Activated T-cell treated with anti-CD3 and anti-CD28 coated beads, Interleukin-2, amount 50 U/mL, for 48 hours (primary cell): ENCODE measurements at regions not wholly inside any gene's neighbourhood (a gene's known extent, or its start where the extent isn't known, plus 50 kb on each side); places are given as distances from the start of the nearest gene placed in this dataset.
"Not testable (repeated sequence)": the region's sequence is repeated elsewhere in the genome, so short reads cannot be mapped to it uniquely, and the experiment has no call there.

ENCODE experiments used
- DNase-seq, 2 experiments: peaks; one replicate each; pipeline ENCODE4 v3.0.0-alpha.2; 2020

GRCh38 chr9:86997156-86997555 is 49.9 kb upstream of the GAS1 start:
- DNase-seq = no peak

GRCh38 chr9:86997951-86998350 is 50.6 kb upstream of the GAS1 start:
- no peak for DNase-seq

GRCh38 chr9:87002517-87002916 is 55.2 kb upstream of the GAS1 start:
- DNase-seq = no peak

GRCh38 chr9:87004016-87004415 is 56.7 kb upstream of the GAS1 start:
- DNase-seq = no peak

GRCh38 chr9:87006956-87007355 is 59.6 kb upstream of the GAS1 start:
- no peak for DNase-seq

GRCh38 chr9:87007711-87008366 is 60.5 kb upstream of the GAS1 start:
- DNase-seq = no peak

GRCh38 chr9:87008667-87009066 is 61.4 kb upstream of the GAS1 start:
- no peak for DNase-seq

- DNase-seq = no peak
Measured at GRCh38 chr9:87010626-87011025, 63.3 kb upstream of the GAS1 start.

- DNase-seq = no peak
Measured at GRCh38 chr9:87011551-87011950, 64.2 kb upstream of the GAS1 start.

- DNase-seq = no peak
Measured at GRCh38 chr9:87013490-87013889, 66.2 kb upstream of the GAS1 start.

GRCh38 chr9:87014436-87014835 is 67.1 kb upstream of the GAS1 start:
- DNase-seq = no peak

GRCh38 chr9:87016681-87017080 is 69.4 kb upstream of the GAS1 start:
- no peak for DNase-seq

GRCh38 chr9:87020169-87020950 is 73.1 kb upstream of the GAS1 start:
- no peak for DNase-seq

- DNase-seq = no peak
Measured at GRCh38 chr9:87022178-87022577, 74.9 kb upstream of the GAS1 start.

- no peak for DNase-seq
Measured at GRCh38 chr9:87026204-87026603, 78.9 kb upstream of the GAS1 start.

GRCh38 chr9:87028836-87029235 is 81.5 kb upstream of the GAS1 start:
- DNase-seq = not testable (repeated sequence)

GRCh38 chr9:87029905-87030304 is 82.6 kb upstream of the GAS1 start:
- DNase-seq = no peak

GRCh38 chr9:87034841-87035240 is 87.5 kb upstream of the GAS1 start:
- DNase-seq = no peak

GRCh38 chr9:87035879-87036278 is 88.6 kb upstream of the GAS1 start:
- no peak for DNase-seq

- no peak for DNase-seq
Measured at GRCh38 chr9:87036506-87036905, 89.2 kb upstream of the GAS1 start.

GRCh38 chr9:87039809-87040392 is 92.6 kb upstream of the GAS1 start:
- no peak for DNase-seq

GRCh38 chr9:87040410-87041009 is 93.2 kb upstream of the GAS1 start:
- DNase-seq = peak; percentile 19 to 20

GRCh38 chr9:87041553-87042235 is 94.4 kb upstream of the GAS1 start:
- DNase-seq = not testable (repeated sequence)
